Upper lobe of left lung (tissue), 6 donors: ENCODE measurements at regions not wholly inside any gene's neighbourhood (a gene's known extent, or its start where the extent isn't known, plus 50 kb on each side); places are given as distances from the start of the nearest gene placed in this dataset.
A peak's percentile ranks its signal among the peaks of the same experiment; 100 is the strongest.
"Not testable (repeated sequence)": the region's sequence is repeated elsewhere in the genome, so short reads cannot be mapped to it uniquely, and the experiment has no call there.

Source experiments
- ATAC-seq, 2 donors: fragments of 200-7000 bp; cut with Tn5 transposase; one replicate each; pipeline ENCODE4 v1.9.1; 2022; ENCODE audit warnings: mild to moderate bottlenecking in 2 of 2, moderate library complexity in 2 of 2; ENCODE audit not compliant: low FRiP score in 2 of 2
- DNase-seq, 2 donors: peaks; one replicate each; pipeline ENCODE4 v3.0.0-alpha.2; 2019 to 2020
- H3K27ac ChIP-seq, 4 donors: fragments of 200-600 bp; sonication (generic); one replicate each; pipeline ENCODE4 v1.5.1; 2016 to 2019
- H3K27me3 ChIP-seq, 4 donors: fragments of 200-600 bp; sonication (generic); one replicate each; pipeline ENCODE4 v1.5.1; 2017 to 2019
- H3K36me3 ChIP-seq, 4 donors: fragments of 200-600 bp; sonication (generic); one replicate each; pipeline ENCODE4 v1.5.1; 2016 to 2019
- H3K4me1 ChIP-seq, 4 donors: fragments of 200-600 bp; sonication (generic); one replicate each; pipeline ENCODE4 v1.5.1; 2018 to 2019
- H3K4me3 ChIP-seq, 4 donors: fragments of 200-600 bp; sonication (generic); one replicate each; pipeline ENCODE4 v1.5.1; 2017 to 2019; ENCODE audit warnings: mild to moderate bottlenecking in 2 of 4, moderate library complexity in 1 of 4
- H3K9me3 ChIP-seq, 4 donors: fragments of 200-600 bp; sonication (generic); one replicate each; pipeline ENCODE4 v1.5.1; 2018 to 2019
- CTCF ChIP-seq, 6 experiments: fragments of 450-650 bp in 4 of 6; fragments of 200-600 bp in 2 of 6; sonication (generic) in 2 of 6; IDR thresholded peaks; one replicate each; pipeline ENCODE4 v1.5.1; 2016 to 2019; ENCODE audit warnings: antibody characterized with exemption in 6 of 6
- EP300 ChIP-seq, 4 donors: sonication (generic); formaldehyde crosslinking; IDR thresholded peaks; one replicate each; pipeline ENCODE4 v1.5.1; 2017; ENCODE audit warnings: antibody characterized with exemption in 4 of 4, control low read depth in 2 of 4
- POLR2A ChIP-seq, 4 donors: fragments of 450-650 bp; IDR thresholded peaks; one replicate each; pipeline ENCODE4 v1.5.1; 2016 to 2017; ENCODE audit warnings: antibody characterized with exemption in 4 of 4, mild to moderate bottlenecking in 2 of 4
- POLR2AphosphoS5 ChIP-seq, 2 donors: sonication (generic); formaldehyde crosslinking; IDR thresholded peaks; one replicate each; pipeline ENCODE4 v1.5.1; 2017; ENCODE audit warnings: antibody characterized with exemption in 2 of 2
- WGBS, 2 donors: methylation state at CpG; one replicate each; pipeline ENCODE4 v1.1.5; 2017 to 2018; 5-methylcytosine and 5-hydroxymethylcytosine counted together
- donor health status: DM: no; HTN: no; CAD: no; lungs with moderate emphysema.
- donor health status: DM: no; HTN: yes; CAD: no; lungs with severe emphysema.

- DNase-seq (peak in 1 of 2 donors; percentile 36), ATAC-seq (no peak)
- TF ChIP-seq POLR2AphosphoS5 (IDR thresholded peaks at IDR 0.05), result no peak
- TF ChIP-seq POLR2A (IDR thresholded peaks at IDR 0.05), result no peak
- no peak for TF ChIP-seq EP300 (IDR thresholded peaks at IDR 0.05)
- TF ChIP-seq CTCF (IDR thresholded peaks at IDR 0.05), result no peak
- Histone ChIP-seq H3K4me1 (no peaks in the 10 kb centered on the region), H3K4me3 (no peak overlapping the region), H3K9me3 (peaks cover 0 to 4% (median 0%) of the 10 kb centered on the region in 4 donors), H3K27ac (no peak overlapping the region), H3K27me3 (no peaks in the 10 kb centered on the region), H3K36me3 (no peaks in the 10 kb centered on the region)
- 83 to 95% methylated on average over 4 to 8 of the region's 8 CpGs for WGBS, 2 donors
Observed at GRCh38 chr10:131834152-131834810, 66.5 kb upstream of the PPP2R2D start.

GRCh38 chr10:131838966-131839742, 61.7 kb upstream of the PPP2R2D start:
- 72 to 74% methylated on average over 14 to 16 of the region's 16 CpGs for WGBS, 2 donors
- Histone ChIP-seq H3K27ac (no peak overlapping the region), H3K9me3 (peaks cover 0 to 4% (median 0%) of the 10 kb centered on the region in 4 donors), H3K36me3 (no peaks in the 10 kb centered on the region), H3K4me3 (no peak overlapping the region), H3K4me1 (no peaks in the 10 kb centered on the region), H3K27me3 (no peaks in the 10 kb centered on the region)
- ATAC-seq (no peak), DNase-seq (peak in 1 of 2 donors; percentile 14)
- no peak for TF ChIP-seq CTCF (IDR thresholded peaks at IDR 0.05)
- no peak for TF ChIP-seq EP300 (IDR thresholded peaks at IDR 0.05)
- no peak for TF ChIP-seq POLR2AphosphoS5 (IDR thresholded peaks at IDR 0.05)
- no peak for TF ChIP-seq POLR2A (IDR thresholded peaks at IDR 0.05)

- H3K27ac ChIP-seq, H3K4me1 ChIP-seq, H3K27me3 ChIP-seq, H3K9me3 ChIP-seq, H3K4me3 ChIP-seq, ATAC-seq, H3K36me3 ChIP-seq: not testable (repeated sequence)
- peak in 1 of 2 donors; percentile 12 for DNase-seq
- 87 to 91% methylated on average over 14 to 15 of the region's 15 CpGs for WGBS, 2 donors
Observed at GRCh38 chr10:131839880-131840787, 60.7 kb upstream of the PPP2R2D start.

- TF ChIP-seq CTCF (IDR thresholded peaks at IDR 0.05), result no peak
- TF ChIP-seq POLR2AphosphoS5 (IDR thresholded peaks at IDR 0.05), result no peak
- TF ChIP-seq EP300 (IDR thresholded peaks at IDR 0.05), result no peak
- no peak for TF ChIP-seq POLR2A (IDR thresholded peaks at IDR 0.05)
- H3K27ac ChIP-seq, result no peak overlapping the region
- ATAC-seq (no peak), DNase-seq (peak in 1 of 2 donors; percentile 10)
- H3K9me3 ChIP-seq, result no peaks in the 10 kb centered on the region
- no peaks in the 10 kb centered on the region for H3K4me1 ChIP-seq
- no peak overlapping the region for H3K4me3 ChIP-seq
- no peaks in the 10 kb centered on the region for H3K36me3 ChIP-seq
- WGBS, 2 donors, result 84 to 95% methylated on average over 3 of the region's 3 CpGs
- H3K27me3 ChIP-seq, result no peaks in the 10 kb centered on the region
Observed at GRCh38 chr10:131840788-131841118, 60.1 kb upstream of the PPP2R2D start.

GRCh38 chr10:131841131-131841660, 59.6 kb upstream of the PPP2R2D start:
- WGBS, 2 donors, result 55 to 59% methylated on average over 4 to 19 of the region's 19 CpGs
- DNase-seq (peak; percentile 6 to 48), ATAC-seq (peak in 1 of 2 donors; percentile 15)
- Histone ChIP-seq H3K27ac (no peak overlapping the region), H3K36me3 (no peaks in the 10 kb centered on the region), H3K9me3 (no peaks in the 10 kb centered on the region), H3K4me3 (no peak overlapping the region), H3K27me3 (no peaks in the 10 kb centered on the region), H3K4me1 (no peaks in the 10 kb centered on the region)
- TF ChIP-seq CTCF (IDR thresholded peaks at IDR 0.05) (no peak), EP300 (IDR thresholded peaks at IDR 0.05) (no peak), POLR2AphosphoS5 (IDR thresholded peaks at IDR 0.05) (no peak), POLR2A (IDR thresholded peaks at IDR 0.05) (no peak)
